NB4 (cell line): ENCODE measurements at regions not wholly inside any gene's neighbourhood (a gene's known extent, or its start where the extent isn't known, plus 50 kb on each side); places are given as distances from the start of the nearest gene placed in this dataset.

Experiments used
- CTCF ChIP-seq: IDR thresholded peaks from one replicate; pipeline ENCODE4 v1.5.1; 2012; ENCODE audit warnings: low read depth, low read length
- MYC ChIP-seq: IDR thresholded peaks from 2 replicates; pipeline ENCODE4 v1.6.1; 2011; ENCODE audit warnings: low read depth, low read length
- POLR2A ChIP-seq: IDR thresholded peaks from 2 replicates; pipeline ENCODE4 v1.6.1; 2011; ENCODE audit warnings: mild to moderate bottlenecking; ENCODE audit not compliant: insufficient read length; ENCODE audit errors: extremely low read depth
- TF ChIP-seq, protein P1 (sequence below): IDR thresholded peaks from 2 replicates; pipeline ENCODE4 v1.6.1; 2011; ENCODE audit warnings: low read depth, low read length

GRCh38 chr4:66591968-66592367 is 921.7 kb upstream of the EPHA5 start:
- TF ChIP-seq CTCF (no peak), POLR2A (no peak), MYC (no peak)
- TF ChIP-seq, protein P1, sequence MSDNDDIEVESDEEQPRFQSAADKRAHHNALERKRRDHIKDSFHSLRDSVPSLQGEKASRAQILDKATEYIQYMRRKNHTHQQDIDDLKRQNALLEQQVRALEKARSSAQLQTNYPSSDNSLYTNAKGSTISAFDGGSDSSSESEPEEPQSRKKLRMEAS: no peak
